Astrocyte (in vitro differentiated cells and primary cell): ENCODE measurements at regions not wholly inside any gene's neighbourhood (a gene's known extent, or its start where the extent isn't known, plus 50 kb on each side); places are given as distances from the start of the nearest gene placed in this dataset.

Experiments
- DNase-seq: peaks from one replicate; pipeline ENCODE4 v3.0.0-alpha.2; 2010; ENCODE audit warnings: low read depth
- FAIRE-seq: peaks from 2 replicates; lab custom pipeline; 2011; peaks lifted over from hg19 to GRCh38; lab: Jason Lieb, UNC
- H2AFZ ChIP-seq: 2 replicates; pipeline ENCODE4 v1.6.0; 2012; ENCODE audit warnings: low read depth, low read length, inconsistent platforms
- H3K27ac ChIP-seq: 2 replicates; pipeline ENCODE4 v1.5.1; 2011; ENCODE audit warnings: low read depth, low read length, inconsistent platforms
- H3K27me3 ChIP-seq: 2 replicates; pipeline ENCODE4 v1.6.0; 2011; ENCODE audit warnings: low read length, inconsistent platforms; ENCODE audit not compliant: insufficient read depth
- H3K36me3 ChIP-seq: 2 replicates; pipeline ENCODE4 v1.5.1; 2011; ENCODE audit warnings: low read length, inconsistent platforms; ENCODE audit not compliant: insufficient read depth
- H3K4me1 ChIP-seq: 2 replicates; pipeline ENCODE4 v1.5.1; 2011; ENCODE audit warnings: low read length, inconsistent platforms; ENCODE audit not compliant: insufficient read depth
- H3K4me2 ChIP-seq: 2 replicates; pipeline ENCODE4 v1.6.0; 2012; ENCODE audit warnings: low read length, inconsistent platforms
- H3K4me3 ChIP-seq: 2 replicates; pipeline ENCODE4 v1.5.1; 2011; ENCODE audit warnings: low read depth, mild to moderate bottlenecking, low read length, inconsistent platforms; ENCODE audit not compliant: insufficient read depth
- H3K79me2 ChIP-seq: 2 replicates; pipeline ENCODE4 v1.6.0; 2012; ENCODE audit warnings: mild to moderate bottlenecking, low read length, inconsistent platforms; ENCODE audit not compliant: insufficient read depth
- H3K9ac ChIP-seq: 2 replicates; pipeline ENCODE4 v1.6.0; 2012; ENCODE audit warnings: mild to moderate bottlenecking, low read length, inconsistent platforms
- H3K9me3 ChIP-seq: 2 replicates; pipeline ENCODE4 v1.5.1; 2012; ENCODE audit warnings: low read depth, mild to moderate bottlenecking, low read length, inconsistent platforms; ENCODE audit not compliant: insufficient read depth
- H4K20me1 ChIP-seq: 2 replicates; pipeline ENCODE4 v1.6.0; 2012; ENCODE audit warnings: low read length, inconsistent platforms; ENCODE audit not compliant: insufficient read depth
- H3K27ac Mint-ChIP-seq: one replicate; pipeline ENCODE4 v1.8.0; 2021; ENCODE audit warnings: mild to moderate bottlenecking, mixed read lengths; ENCODE audit not compliant: unreplicated experiment
- H3K27me3 Mint-ChIP-seq: one replicate; pipeline ENCODE4 v1.8.0; 2021; ENCODE audit warnings: low read depth, mixed read lengths; ENCODE audit not compliant: unreplicated experiment
- H3K36me3 Mint-ChIP-seq: one replicate; pipeline ENCODE4 v1.8.0; 2021; ENCODE audit warnings: low read depth, mixed read lengths; ENCODE audit not compliant: unreplicated experiment
- H3K4me1 Mint-ChIP-seq: one replicate; pipeline ENCODE4 v1.8.0; 2021; ENCODE audit warnings: low read depth, mixed read lengths; ENCODE audit not compliant: unreplicated experiment
- H3K4me3 Mint-ChIP-seq: one replicate; pipeline ENCODE4 v1.8.0; 2021; ENCODE audit warnings: mild to moderate bottlenecking, moderate library complexity, mixed read lengths; ENCODE audit not compliant: unreplicated experiment
- H3K9me3 Mint-ChIP-seq: one replicate; pipeline ENCODE4 v1.8.0; 2021; ENCODE audit warnings: mild to moderate bottlenecking, mixed read lengths; ENCODE audit not compliant: unreplicated experiment
- EZH2 ChIP-seq: IDR thresholded peaks from 2 replicates; pipeline ENCODE4 v1.6.1; 2012; ENCODE audit warnings: mild to moderate bottlenecking, low read length, inconsistent platforms; ENCODE audit not compliant: insufficient read depth
- TF ChIP-seq, protein P1 (sequence below): IDR thresholded peaks from 2 replicates; pipeline ENCODE4 v1.5.1; 2011; ENCODE audit warnings: low read depth, mild to moderate bottlenecking, inconsistent platforms, low read length, moderate library complexity; ENCODE audit not compliant: insufficient read depth

GRCh38 chr3:189500299-189500698, 130.9 kb upstream of the TP63 start:
- no peaks in the 10 kb centered on the region for H3K4me1 ChIP-seq
- no peak overlapping the region for H3K4me3 ChIP-seq
- no peaks in the 10 kb centered on the region for H3K27me3 ChIP-seq
- no peaks in the 10 kb centered on the region for H3K9me3 ChIP-seq
- H3K4me1 Mint-ChIP-seq, result peaks cover 3% of the 10 kb centered on the region
- no peaks in the 10 kb centered on the region for H3K79me2 ChIP-seq
- no peak overlapping the region for H3K4me3 Mint-ChIP-seq
- H3K36me3 Mint-ChIP-seq, result no peaks in the 10 kb centered on the region
- H3K36me3 ChIP-seq, result no peaks in the 10 kb centered on the region
- FAIRE-seq (no peak), DNase-seq (no peak)
- no peak overlapping the region for H2AFZ ChIP-seq
- H3K4me2 ChIP-seq, result no peak overlapping the region
- H3K27ac Mint-ChIP-seq, result no peak overlapping the region
- TF ChIP-seq EZH2, result no peak
- TF ChIP-seq, protein P1, sequence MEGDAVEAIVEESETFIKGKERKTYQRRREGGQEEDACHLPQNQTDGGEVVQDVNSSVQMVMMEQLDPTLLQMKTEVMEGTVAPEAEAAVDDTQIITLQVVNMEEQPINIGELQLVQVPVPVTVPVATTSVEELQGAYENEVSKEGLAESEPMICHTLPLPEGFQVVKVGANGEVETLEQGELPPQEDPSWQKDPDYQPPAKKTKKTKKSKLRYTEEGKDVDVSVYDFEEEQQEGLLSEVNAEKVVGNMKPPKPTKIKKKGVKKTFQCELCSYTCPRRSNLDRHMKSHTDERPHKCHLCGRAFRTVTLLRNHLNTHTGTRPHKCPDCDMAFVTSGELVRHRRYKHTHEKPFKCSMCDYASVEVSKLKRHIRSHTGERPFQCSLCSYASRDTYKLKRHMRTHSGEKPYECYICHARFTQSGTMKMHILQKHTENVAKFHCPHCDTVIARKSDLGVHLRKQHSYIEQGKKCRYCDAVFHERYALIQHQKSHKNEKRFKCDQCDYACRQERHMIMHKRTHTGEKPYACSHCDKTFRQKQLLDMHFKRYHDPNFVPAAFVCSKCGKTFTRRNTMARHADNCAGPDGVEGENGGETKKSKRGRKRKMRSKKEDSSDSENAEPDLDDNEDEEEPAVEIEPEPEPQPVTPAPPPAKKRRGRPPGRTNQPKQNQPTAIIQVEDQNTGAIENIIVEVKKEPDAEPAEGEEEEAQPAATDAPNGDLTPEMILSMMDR, result no peak
- peaks cover 8% of the 10 kb centered on the region for H3K27me3 Mint-ChIP-seq
- H3K9ac ChIP-seq, result no peak overlapping the region
- H3K27ac ChIP-seq, result no peak overlapping the region
- H3K9me3 Mint-ChIP-seq, result peaks cover 2% of the 10 kb centered on the region
- H4K20me1 ChIP-seq, result no peaks in the 10 kb centered on the region

DNA sequence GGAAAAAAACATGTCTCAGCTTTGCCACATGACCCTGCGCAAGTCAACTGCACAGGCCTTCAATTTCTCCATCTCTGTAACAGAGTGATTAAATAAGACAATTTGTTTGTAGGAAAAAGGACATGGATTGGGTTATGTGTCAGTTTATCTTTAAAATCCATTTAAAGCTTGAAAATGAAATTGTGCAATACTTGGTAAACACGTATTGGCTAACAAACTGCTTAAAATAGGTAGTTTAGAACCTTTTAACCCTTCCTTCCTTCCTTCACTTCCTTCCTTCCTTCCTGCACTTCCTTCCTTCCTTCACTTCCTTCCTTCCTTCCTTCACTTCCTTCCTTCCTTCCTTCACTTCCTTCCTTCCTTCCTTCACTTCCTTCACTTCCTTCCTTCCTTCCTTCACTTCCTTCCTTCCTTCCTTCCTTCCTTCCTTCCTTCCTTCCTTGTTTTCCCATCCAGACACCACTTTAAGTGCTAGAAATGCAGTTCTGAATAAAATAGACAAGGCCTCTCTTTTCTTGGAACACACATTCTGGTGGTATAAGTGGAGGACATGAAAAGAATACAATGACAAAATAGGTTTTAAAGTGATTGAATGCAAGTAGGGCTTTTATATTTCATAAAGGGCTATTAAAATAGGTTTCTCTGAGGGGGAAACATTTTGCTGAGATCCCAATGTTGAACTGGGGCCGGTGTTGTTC, 130.2 kb upstream of the TP63 start:
- no peak for FAIRE-seq

More for the DNA sequence above, 130.2 kb upstream of the TP63 start:
- Mint-ChIP-seq H3K4me1 (peaks cover 3% of the 10 kb centered on the region), H3K27me3 (peaks cover 8% of the 10 kb centered on the region), H3K9me3 (peaks cover 2% of the 10 kb centered on the region), H3K27ac (no peak overlapping the region), H3K4me3 (no peak overlapping the region), H3K36me3 (no peaks in the 10 kb centered on the region)
- no peaks in the 10 kb centered on the region for H3K9me3 ChIP-seq
- H3K4me1 ChIP-seq, result no peaks in the 10 kb centered on the region
- DNase-seq, result no peak
- no peaks in the 10 kb centered on the region for H3K79me2 ChIP-seq
- H4K20me1 ChIP-seq, result no peaks in the 10 kb centered on the region
- H3K4me3 ChIP-seq, result no peak overlapping the region
- TF ChIP-seq, protein P1, result no peak
- TF ChIP-seq EZH2, result no peak
- H3K36me3 ChIP-seq, result no peaks in the 10 kb centered on the region
- H3K9ac ChIP-seq, result no peak overlapping the region
- no peak overlapping the region for H3K4me2 ChIP-seq
- no peak overlapping the region for H3K27ac ChIP-seq
- no peaks in the 10 kb centered on the region for H3K27me3 ChIP-seq
- H2AFZ ChIP-seq, result no peak overlapping the region
